Activated B cell treated with CpG ODN at 0.5 μM for 24 hours (primary cell): ENCODE measurements at regions not wholly inside any gene's neighbourhood (a gene's known extent, or its start where the extent isn't known, plus 50 kb on each side); places are given as distances from the start of the nearest gene placed in this dataset.

ENCODE experiments used
- ATAC-seq: fragments of 200-7000 bp; cut with Tn5 transposase; one replicate; pipeline ENCODE4 v1.10.0; 2021; ENCODE audit warnings: low read depth, mild to moderate bottlenecking, moderate library complexity
- CTCF ChIA-PET: fragments of 350-600 bp; sonication (Branson Sonifier 250); formaldehyde crosslinking; loops from one replicate; lab custom pipeline; 2021; ENCODE audit warnings: antibody characterized with exemption; lab: Charles Lee
- POLR2A ChIA-PET: fragments of 350-600 bp; sonication (Branson Sonifier 250); formaldehyde crosslinking; loops from one replicate; lab custom pipeline; 2021; ENCODE audit warnings: antibody characterized with exemption; lab: Charles Lee
- DNase-seq: peaks from one replicate; pipeline ENCODE4 v3.0.0; 2022
- H3K27ac Mint-ChIP-seq: one replicate; pipeline ENCODE4 v1.8.0; 2020; ENCODE audit warnings: mixed read lengths
- H3K27me3 Mint-ChIP-seq: one replicate; pipeline ENCODE4 v1.8.0; 2021; ENCODE audit warnings: mixed read lengths
- H3K36me3 Mint-ChIP-seq: one replicate; pipeline ENCODE4 v1.8.0; 2021; ENCODE audit warnings: low read depth, mixed read lengths
- H3K4me1 Mint-ChIP-seq: one replicate; pipeline ENCODE4 v1.8.0; 2021; ENCODE audit warnings: mixed read lengths
- H3K4me3 Mint-ChIP-seq: one replicate; pipeline ENCODE4 v1.8.0; 2020; ENCODE audit warnings: mild to moderate bottlenecking, mixed read lengths
- H3K9me3 Mint-ChIP-seq: one replicate; pipeline ENCODE4 v1.8.0; 2020; ENCODE audit warnings: mixed read lengths
- intact Hi-C: fragments of 100-400 bp; cut with micrococcal nuclease; formaldehyde crosslinking; loops from one replicate; pipeline ENCODE4 v1.15.1; 2024
- TF ChIP-seq, protein P1 (sequence below): fragments of 200-600 bp; IDR thresholded peaks from one replicate; pipeline ENCODE4 v1.8.0; 2022; ENCODE audit warnings: antibody characterized with exemption, mild to moderate bottlenecking

DNA sequence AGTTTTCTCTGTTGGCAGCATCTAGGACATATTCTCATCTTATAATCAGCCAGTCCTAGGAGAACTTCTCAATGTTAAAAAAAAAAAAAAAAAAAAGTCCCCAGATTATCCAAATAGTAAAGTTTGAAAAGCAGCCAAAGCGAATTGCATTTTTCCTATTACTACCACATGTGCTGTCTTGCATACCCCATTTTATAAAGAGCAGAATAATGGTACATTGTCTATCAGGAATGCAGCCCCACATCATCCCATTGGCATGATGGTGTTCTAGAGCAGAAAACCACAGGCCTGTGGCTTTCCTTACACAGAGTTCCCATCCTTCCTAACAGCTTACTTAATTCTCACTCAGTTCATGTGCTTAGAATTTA lies 381.6 kb downstream of the TMEM38B start:
- H3K4me1 Mint-ChIP-seq = no peaks in the 10 kb centered on the region
- CTCF ChIA-PET = no interaction called here
- H3K9me3 Mint-ChIP-seq = no peaks in the 10 kb centered on the region
- POLR2A ChIA-PET = no interaction called here
- intact Hi-C loops = no loop called here
- no peak for DNase-seq
- no peak for ATAC-seq
- no peaks in the 10 kb centered on the region for H3K36me3 Mint-ChIP-seq
- no peaks in the 10 kb centered on the region for H3K27me3 Mint-ChIP-seq
- H3K27ac Mint-ChIP-seq = no peak overlapping the region
- no peak overlapping the region for H3K4me3 Mint-ChIP-seq
- TF ChIP-seq, protein P1, sequence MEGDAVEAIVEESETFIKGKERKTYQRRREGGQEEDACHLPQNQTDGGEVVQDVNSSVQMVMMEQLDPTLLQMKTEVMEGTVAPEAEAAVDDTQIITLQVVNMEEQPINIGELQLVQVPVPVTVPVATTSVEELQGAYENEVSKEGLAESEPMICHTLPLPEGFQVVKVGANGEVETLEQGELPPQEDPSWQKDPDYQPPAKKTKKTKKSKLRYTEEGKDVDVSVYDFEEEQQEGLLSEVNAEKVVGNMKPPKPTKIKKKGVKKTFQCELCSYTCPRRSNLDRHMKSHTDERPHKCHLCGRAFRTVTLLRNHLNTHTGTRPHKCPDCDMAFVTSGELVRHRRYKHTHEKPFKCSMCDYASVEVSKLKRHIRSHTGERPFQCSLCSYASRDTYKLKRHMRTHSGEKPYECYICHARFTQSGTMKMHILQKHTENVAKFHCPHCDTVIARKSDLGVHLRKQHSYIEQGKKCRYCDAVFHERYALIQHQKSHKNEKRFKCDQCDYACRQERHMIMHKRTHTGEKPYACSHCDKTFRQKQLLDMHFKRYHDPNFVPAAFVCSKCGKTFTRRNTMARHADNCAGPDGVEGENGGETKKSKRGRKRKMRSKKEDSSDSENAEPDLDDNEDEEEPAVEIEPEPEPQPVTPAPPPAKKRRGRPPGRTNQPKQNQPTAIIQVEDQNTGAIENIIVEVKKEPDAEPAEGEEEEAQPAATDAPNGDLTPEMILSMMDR = no peak

DNA sequence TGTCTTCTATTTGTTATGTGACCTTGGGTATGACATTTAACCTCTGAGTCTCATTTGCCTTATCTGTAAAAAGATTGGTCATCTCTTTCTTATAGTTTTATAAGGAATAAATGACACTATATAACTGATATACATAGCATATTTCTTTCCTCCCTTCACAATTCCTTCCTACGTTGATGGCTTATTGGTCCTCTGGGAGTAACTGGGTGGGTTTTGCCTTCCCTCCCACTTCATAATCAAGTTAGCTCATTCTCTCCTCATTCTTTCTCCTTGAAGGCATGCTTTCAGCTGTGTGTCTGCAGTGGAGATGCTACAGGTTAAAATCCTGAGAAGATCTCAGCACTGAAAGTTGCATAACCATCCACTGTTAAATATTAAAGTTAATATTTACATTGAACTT lies 382.4 kb downstream of the TMEM38B start:
- intact Hi-C loops = no loop called here
- no peaks in the 10 kb centered on the region for H3K36me3 Mint-ChIP-seq
- H3K4me1 Mint-ChIP-seq = no peaks in the 10 kb centered on the region
- ChIA-PET CTCF (no interaction called here), POLR2A (no interaction called here)
- ATAC-seq = no peak
- no peaks in the 10 kb centered on the region for H3K27me3 Mint-ChIP-seq
- TF ChIP-seq, protein P1 = no peak
- DNase-seq = no peak
- H3K27ac Mint-ChIP-seq = no peak overlapping the region
- H3K9me3 Mint-ChIP-seq = no peaks in the 10 kb centered on the region
- H3K4me3 Mint-ChIP-seq = no peak overlapping the region

DNA sequence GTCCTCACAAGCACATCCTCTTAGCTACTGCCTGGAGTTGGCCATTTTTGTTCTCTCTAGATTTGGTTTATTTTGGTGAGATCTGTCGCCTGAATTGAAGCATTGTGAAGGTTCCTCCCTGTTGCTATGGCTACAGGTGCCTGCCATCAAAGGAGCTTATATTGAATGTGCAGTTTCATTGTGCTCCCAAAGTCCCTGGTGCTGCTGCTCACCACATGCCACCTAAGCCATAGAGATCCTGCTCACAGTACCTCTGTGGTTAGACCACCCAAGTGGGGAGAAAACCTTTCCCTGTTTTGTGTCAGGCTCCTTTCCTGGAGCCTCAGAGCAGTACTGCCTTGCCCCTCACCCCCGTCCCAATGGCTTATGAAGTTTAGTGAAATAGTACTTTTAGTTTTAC lies 383.4 kb downstream of the TMEM38B start:
- Mint-ChIP-seq H3K4me1 (no peaks in the 10 kb centered on the region), H3K9me3 (no peaks in the 10 kb centered on the region), H3K27me3 (no peaks in the 10 kb centered on the region), H3K27ac (no peak overlapping the region), H3K4me3 (no peak overlapping the region), H3K36me3 (no peaks in the 10 kb centered on the region)
- POLR2A ChIA-PET = no interaction called here
- ATAC-seq (no peak), DNase-seq (no peak)
- TF ChIP-seq, protein P1 = no peak
- CTCF ChIA-PET = no interaction called here
- intact Hi-C loops = no loop called here

DNA sequence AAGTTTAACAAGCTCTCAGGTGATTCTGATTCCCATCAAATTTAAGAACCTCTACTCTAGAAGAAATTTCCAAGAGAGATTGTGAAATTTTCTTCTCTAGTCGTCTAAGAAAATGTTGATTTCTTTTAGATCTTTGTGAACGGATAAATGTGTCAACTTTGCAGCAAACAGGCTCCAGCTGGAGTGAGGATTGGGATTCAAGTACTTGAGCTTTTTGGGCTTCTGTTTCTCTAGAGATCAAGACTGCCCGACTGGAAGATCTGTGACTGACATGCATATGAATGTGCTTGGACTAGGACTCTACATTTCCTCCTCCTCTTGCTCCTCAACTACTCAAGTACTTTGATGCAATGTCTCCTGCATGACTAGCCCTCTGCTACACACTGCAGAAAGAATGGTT lies 388.3 kb downstream of the TMEM38B start:
- no peak for ATAC-seq
- ChIA-PET POLR2A (no interaction called here), CTCF (no interaction called here)
- Mint-ChIP-seq H3K27me3 (no peaks in the 10 kb centered on the region), H3K36me3 (no peaks in the 10 kb centered on the region), H3K4me1 (no peaks in the 10 kb centered on the region), H3K4me3 (no peak overlapping the region), H3K27ac (no peak overlapping the region), H3K9me3 (no peaks in the 10 kb centered on the region)
- no peak for DNase-seq
- TF ChIP-seq, protein P1 = no peak
- intact Hi-C loops = no loop called here

DNA sequence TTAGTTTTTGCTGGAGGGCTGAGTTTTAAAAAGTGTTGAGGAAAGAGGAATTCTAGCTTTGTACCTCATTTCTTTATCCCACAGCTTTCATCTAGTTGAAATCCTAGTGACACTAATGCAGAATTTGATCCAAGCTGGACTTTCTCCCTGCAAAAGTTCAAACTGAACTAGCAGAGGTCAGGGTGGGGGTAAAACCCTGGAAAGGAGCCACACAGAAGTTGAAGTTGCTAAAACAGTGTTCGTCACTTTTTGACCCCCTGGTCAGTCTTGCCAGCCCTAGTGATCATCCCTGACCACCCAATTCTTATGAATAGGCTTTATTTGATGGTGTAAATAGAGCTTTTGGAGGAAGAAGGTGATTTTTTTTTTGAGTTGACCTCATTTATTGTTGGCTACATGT lies 390.4 kb downstream of the TMEM38B start:
- no peak overlapping the region for H3K4me3 Mint-ChIP-seq
- H3K27me3 Mint-ChIP-seq = no peaks in the 10 kb centered on the region
- H3K4me1 Mint-ChIP-seq = no peaks in the 10 kb centered on the region
- no peak for ATAC-seq
- ChIA-PET CTCF (no interaction called here), POLR2A (no interaction called here)
- H3K27ac Mint-ChIP-seq = no peak overlapping the region
- no peak for DNase-seq
- H3K9me3 Mint-ChIP-seq = peaks cover 4% of the 10 kb centered on the region
- TF ChIP-seq, protein P1 = no peak
- intact Hi-C loops = no loop called here
- H3K36me3 Mint-ChIP-seq = no peaks in the 10 kb centered on the region
